HEK293 (cell line): ENCODE measurements at regions not wholly inside any gene's neighbourhood (a gene's known extent, or its start where the extent isn't known, plus 50 kb on each side); places are given as distances from the start of the nearest gene placed in this dataset.

Experiments used
- CTCF ChIA-PET: fragments of 350-600 bp; formaldehyde crosslinking; extraction: SDS; loops from one replicate; lab custom pipeline; 2021; ENCODE audit warnings: antibody characterized with exemption; lab: Yijun Ruan, JAX
- POLR2A ChIA-PET: fragments of 300-600 bp; formaldehyde crosslinking; extraction: SDS; loops from one replicate; lab custom pipeline; 2020; ENCODE audit warnings: antibody characterized with exemption, inconsistent platforms; lab: Yijun Ruan, JAX
- H3K27ac ChIP-seq: fragments of 200-500 bp; sonication (Bioruptor generic); 2 replicates; pipeline ENCODE4 v1.5.1; 2014; ENCODE audit warnings: low read depth, low read length, control low read depth, inconsistent platforms; ENCODE audit errors: extremely low read depth
- H3K36me3 ChIP-seq, 2 experiments: fragments of 200-500 bp in 1 of 2; sonication (Bioruptor generic) in 1 of 2; 1 replicate in 1 of 2; 2 replicates in 1 of 2; pipeline ENCODE4 v1.5.1; 2014 to 2017; ENCODE audit warnings: inconsistent platforms in 2 of 2, low read length in 2 of 2; ENCODE audit not compliant: control insufficient read depth in 2 of 2, insufficient read depth in 1 of 2
- H3K4me1 ChIP-seq: fragments of 200-500 bp; sonication (Bioruptor generic); 2 replicates; pipeline ENCODE4 v1.5.1; 2014; ENCODE audit warnings: mild to moderate bottlenecking, low read length, inconsistent platforms; ENCODE audit not compliant: control insufficient read depth, insufficient read depth
- H3K4me3 ChIP-seq: 2 replicates; pipeline ENCODE4 v1.5.1; 2011; ENCODE audit warnings: low read depth, mild to moderate bottlenecking, control low read depth, low read length, moderate library complexity
- H3K9me3 ChIP-seq: fragments of 200-500 bp; sonication (Bioruptor generic); 2 replicates; pipeline ENCODE4 v1.5.1; 2014; ENCODE audit warnings: low read depth, low read length, inconsistent platforms; ENCODE audit not compliant: control insufficient read depth, insufficient read depth
- BCL11B ChIP-seq: fragments of 450-650 bp; formaldehyde crosslinking; IDR thresholded peaks from 2 replicates; pipeline ENCODE4 v1.5.1; 2016; ENCODE audit warnings: low read depth, missing biosample characterization, missing genetic modification characterization
- BCL6B ChIP-seq: fragments of 450-650 bp; formaldehyde crosslinking; IDR thresholded peaks from 2 replicates; pipeline ENCODE4 v1.5.1; 2017; ENCODE audit warnings: missing biosample characterization, missing genetic modification characterization
- ELK4 ChIP-seq: IDR thresholded peaks from 2 replicates; pipeline ENCODE4 v1.6.1; 2011; ENCODE audit warnings: mild to moderate bottlenecking, low read depth, low read length, borderline replicate concordance
- KLF7 ChIP-seq: fragments of 450-650 bp; formaldehyde crosslinking; IDR thresholded peaks from 2 replicates; pipeline ENCODE4 v1.5.1; 2016; ENCODE audit warnings: missing biosample characterization, missing genetic modification characterization, borderline replicate concordance
- MYNN ChIP-seq: fragments of 450-650 bp; formaldehyde crosslinking; IDR thresholded peaks from 2 replicates; pipeline ENCODE4 v1.5.1; 2016; ENCODE audit warnings: missing biosample characterization, missing genetic modification characterization, borderline replicate concordance
- PRDM2 ChIP-seq: fragments of 450-650 bp; formaldehyde crosslinking; IDR thresholded peaks from 2 replicates; pipeline ENCODE4 v1.5.1; 2016; ENCODE audit warnings: missing biosample characterization, missing genetic modification characterization, borderline replicate concordance
- PRDM6 ChIP-seq: fragments of 450-650 bp; formaldehyde crosslinking; IDR thresholded peaks from 2 replicates; pipeline ENCODE4 v1.5.1; 2017; ENCODE audit warnings: missing biosample characterization, missing genetic modification characterization
- ZFHX2 ChIP-seq: fragments of 450-650 bp; formaldehyde crosslinking; conservative IDR thresholded peaks from 2 replicates; pipeline ENCODE4 v1.5.1; 2016; ENCODE audit warnings: missing biosample characterization, missing genetic modification characterization
- ZIC2 ChIP-seq: fragments of 450-650 bp; formaldehyde crosslinking; IDR thresholded peaks from 2 replicates; pipeline ENCODE4 v1.5.1; 2016; ENCODE audit warnings: missing biosample characterization, missing genetic modification characterization
- ZNF10 ChIP-seq: fragments of 450-650 bp; formaldehyde crosslinking; IDR thresholded peaks from 2 replicates; pipeline ENCODE4 v1.5.1; 2017; ENCODE audit warnings: missing biosample characterization, missing genetic modification characterization
- ZNF239 ChIP-seq: fragments of 450-650 bp; formaldehyde crosslinking; IDR thresholded peaks from 2 replicates; pipeline ENCODE4 v1.5.1; 2016; ENCODE audit warnings: missing biosample characterization, missing genetic modification characterization
- ZNF24 ChIP-seq: fragments of 450-650 bp; formaldehyde crosslinking; IDR thresholded peaks from 2 replicates; pipeline ENCODE4 v1.5.1; 2016; ENCODE audit warnings: missing biosample characterization, missing genetic modification characterization
- ZNF266 ChIP-seq: fragments of 450-650 bp; formaldehyde crosslinking; IDR thresholded peaks from 2 replicates; pipeline ENCODE4 v1.5.1; 2016; ENCODE audit warnings: missing biosample characterization, missing genetic modification characterization, low read depth
- ZNF274 ChIP-seq, 2 experiments: fragments of 200-500 bp in 1 of 2; fragments of 450-650 bp in 1 of 2; sonication (Bioruptor generic) in 1 of 2; formaldehyde crosslinking in 1 of 2; IDR thresholded peaks; 2 replicates each; pipeline versions ENCODE4 v1.5.1 to v1.6.1; 2014 to 2016; ENCODE audit warnings: borderline replicate concordance in 1 of 2, inconsistent platforms in 1 of 2, low read length in 1 of 2, missing biosample characterization in 1 of 2, missing genetic modification characterization in 1 of 2
- ZNF292 ChIP-seq: fragments of 450-650 bp; formaldehyde crosslinking; IDR thresholded peaks from 2 replicates; pipeline ENCODE4 v1.5.1; 2016; ENCODE audit warnings: low read depth, missing biosample characterization, missing genetic modification characterization, borderline replicate concordance
- ZNF341 ChIP-seq: fragments of 450-650 bp; formaldehyde crosslinking; IDR thresholded peaks from 2 replicates; pipeline ENCODE4; 2016; ENCODE audit warnings: low read depth, missing biosample characterization, missing genetic modification characterization
- ZNF398 ChIP-seq: fragments of 450-650 bp; formaldehyde crosslinking; IDR thresholded peaks from 2 replicates; pipeline ENCODE4 v1.5.1; 2017; ENCODE audit warnings: missing biosample characterization, missing genetic modification characterization
- ZNF426 ChIP-seq: fragments of 450-650 bp; formaldehyde crosslinking; IDR thresholded peaks from 2 replicates; pipeline ENCODE4 v1.5.1; 2017; ENCODE audit warnings: missing biosample characterization, missing genetic modification characterization, mild to moderate bottlenecking, inconsistent platforms, moderate library complexity
- ZNF610 ChIP-seq: fragments of 450-650 bp; formaldehyde crosslinking; IDR thresholded peaks from 2 replicates; pipeline ENCODE4 v1.5.1; 2016; ENCODE audit warnings: missing biosample characterization, missing genetic modification characterization, borderline replicate concordance
- ZNF843 ChIP-seq: fragments of 450-650 bp; formaldehyde crosslinking; IDR thresholded peaks from 2 replicates; pipeline ENCODE4 v1.5.1; 2016; ENCODE audit warnings: missing biosample characterization, missing genetic modification characterization

GRCh38 chr2:9096761-9097160 is 93.3 kb upstream of the MBOAT2 start (continued):
- TF ChIP-seq ZNF398 (tag by site-specific recombination) (no peak), ZFHX2 (no peak), ZNF426 (tag by site-specific recombination) (no peak), ELK4 (no peak), PRDM6 (tag by site-specific recombination) (no peak), ZNF292 (no peak), PRDM2 (tag by site-specific recombination) (no peak), ZNF274 (IDR thresholded peaks at IDR 0.05; ENCODE audit: low read length) (no peak), ZNF274 (tag by site-specific recombination; IDR thresholded peaks at IDR 0.05; ENCODE audit: borderline replicate concordance) (no peak), KLF7 (no peak)

- Histone ChIP-seq H3K9me3 (no peaks in the 10 kb centered on the region), H3K27ac (no peak overlapping the region)
- no peak for TF ChIP-seq ZNF10
- no peak for TF ChIP-seq ZNF266 (tag by site-specific recombination)
- no peak for TF ChIP-seq MYNN (tag by site-specific recombination)
- no peak for TF ChIP-seq BCL6B (tag by site-specific recombination)
- no peak for TF ChIP-seq ZNF239 (tag by site-specific recombination)
- no peak for TF ChIP-seq ZNF24 (tag by site-specific recombination)
- TF ChIP-seq ZNF341, result no peak
- no peak for TF ChIP-seq ZIC2 (tag by site-specific recombination)
- TF ChIP-seq ZNF610 (tag by site-specific recombination), result no peak
- TF ChIP-seq BCL11B (tag by site-specific recombination), result no peak
- no peak for TF ChIP-seq ZNF843 (tag by site-specific recombination)
- TF ChIP-seq, all 188 proteins: peak for 0
- POLR2A ChIA-PET, result interaction anchor here (0.6 kb wide), 1 partner anchor 1013 kb away, joined by 10 read pairs; no protein-coding TSS in a partner anchor
- CTCF ChIA-PET, result interaction anchor here (1.2 kb wide), 1 partner anchor 16 kb away, joined by 5 read pairs; no protein-coding TSS in a partner anchor
- H3K4me1 ChIP-seq, result no peaks in the 10 kb centered on the region
- H3K36me3 ChIP-seq, result no peaks in the 10 kb centered on the region
- H3K4me3 ChIP-seq, result no peak overlapping the region
Measured at GRCh38 chr2:9095690-9096089, 92.2 kb upstream of the MBOAT2 start.
